H9 (cell line): ENCODE measurements at regions not wholly inside any gene's neighbourhood (a gene's known extent, or its start where the extent isn't known, plus 50 kb on each side); places are given as distances from the start of the nearest gene placed in this dataset.

Experiments
- DNase-seq: peaks from one replicate; pipeline ENCODE4 v3.0.0-alpha.2; 2017
- H2AFZ ChIP-seq: one replicate; pipeline ENCODE4 v1.6.1; 2013; ENCODE audit warnings: mild to moderate bottlenecking, low read length, control low read depth, moderate library complexity
- H2AK5ac ChIP-seq: 2 replicates; pipeline ENCODE4 v1.6.1; 2013; ENCODE audit warnings: low read length, control low read depth, mixed read lengths; ENCODE audit not compliant: insufficient read length
- H2BK120ac ChIP-seq: one replicate; pipeline ENCODE4 v1.6.1; 2013; ENCODE audit warnings: low read depth, mild to moderate bottlenecking, low read length, control low read depth, inconsistent platforms; ENCODE audit not compliant: poor library complexity, severe bottlenecking
- H2BK12ac ChIP-seq: 2 replicates; pipeline ENCODE4 v1.6.1; 2013; ENCODE audit warnings: low read length, control low read depth, mixed read lengths, low read depth; ENCODE audit not compliant: insufficient read length
- H2BK15ac ChIP-seq: 2 replicates; pipeline ENCODE4 v1.6.1; 2013; ENCODE audit warnings: low read depth, low read length, control low read depth
- H2BK20ac ChIP-seq: one replicate; pipeline ENCODE4 v1.6.1; 2013; ENCODE audit warnings: low read depth, mild to moderate bottlenecking, low read length, control low read depth, inconsistent platforms; ENCODE audit not compliant: poor library complexity, severe bottlenecking
- H2BK5ac ChIP-seq: 2 replicates; pipeline ENCODE4 v1.6.1; 2013; ENCODE audit warnings: low read length, control low read depth, mixed read lengths; ENCODE audit not compliant: insufficient read length
- H3K14ac ChIP-seq: 2 replicates; pipeline ENCODE4 v1.6.1; 2013; ENCODE audit warnings: low read length, control low read depth; ENCODE audit not compliant: insufficient read depth
- H3K18ac ChIP-seq: 2 replicates; pipeline ENCODE4 v1.6.1; 2013; ENCODE audit warnings: low read depth, mild to moderate bottlenecking, mixed read lengths, low read length, control low read depth; ENCODE audit not compliant: insufficient read length
- H3K23ac ChIP-seq: 2 replicates; pipeline ENCODE4 v1.6.1; 2013; ENCODE audit warnings: low read length, control low read depth, mixed read lengths, low read depth; ENCODE audit not compliant: insufficient read length
- H3K23me2 ChIP-seq: 2 replicates; pipeline ENCODE4 v1.6.1; 2013; ENCODE audit warnings: low read depth, mild to moderate bottlenecking, mixed read lengths, low read length, control low read depth; ENCODE audit not compliant: insufficient read length, poor library complexity, severe bottlenecking
- H3K27ac ChIP-seq: 2 replicates; pipeline ENCODE4 v1.5.1; 2013; ENCODE audit warnings: low read length, control low read depth, mixed read lengths, low read depth; ENCODE audit not compliant: insufficient read length
- H3K27me3 ChIP-seq: 2 replicates; pipeline ENCODE4 v1.6.1; 2013; ENCODE audit warnings: low read length, control low read depth, inconsistent platforms; ENCODE audit not compliant: insufficient read depth
- H3K4ac ChIP-seq: 2 replicates; pipeline ENCODE4 v1.6.1; 2013; ENCODE audit warnings: low read depth, mild to moderate bottlenecking, control low read depth, inconsistent platforms, low read length, moderate library complexity
- H3K4me1 ChIP-seq: 2 replicates; pipeline ENCODE4 v1.6.1; 2013; ENCODE audit warnings: low read length, control low read depth, inconsistent platforms; ENCODE audit not compliant: insufficient read depth
- H3K4me2 ChIP-seq: 2 replicates; pipeline ENCODE4 v1.6.1; 2013; ENCODE audit warnings: low read length, control low read depth, mixed read lengths; ENCODE audit not compliant: insufficient read length, insufficient read depth
- H3K56ac ChIP-seq: 2 replicates; pipeline ENCODE4 v1.6.1; 2013; ENCODE audit warnings: low read depth, mild to moderate bottlenecking, mixed read lengths, low read length, control low read depth; ENCODE audit not compliant: insufficient read length
- H3K79me1 ChIP-seq: 2 replicates; pipeline ENCODE4 v1.6.1; 2013; ENCODE audit warnings: low read depth, mild to moderate bottlenecking, moderate library complexity, low read length, control low read depth, inconsistent platforms; ENCODE audit not compliant: insufficient read depth, poor library complexity, severe bottlenecking
- H3K79me2 ChIP-seq: 2 replicates; pipeline ENCODE4 v1.6.1; 2013; ENCODE audit warnings: low read length, control low read depth, inconsistent platforms; ENCODE audit not compliant: insufficient read depth
- H3K9ac ChIP-seq: 2 replicates; pipeline ENCODE4 v1.6.1; 2013; ENCODE audit warnings: low read length, control low read depth, mixed read lengths; ENCODE audit not compliant: insufficient read length; ENCODE audit errors: extremely low read depth
- H3K9me3 ChIP-seq: one replicate; pipeline ENCODE4 v1.6.1; 2013; ENCODE audit warnings: low read depth, low read length, inconsistent platforms; ENCODE audit not compliant: control insufficient read depth
- H3T11ph ChIP-seq: one replicate; pipeline ENCODE4 v1.6.1; 2013; ENCODE audit warnings: mild to moderate bottlenecking, low read length, control low read depth, inconsistent platforms
- H4K20me1 ChIP-seq: one replicate; pipeline ENCODE4 v1.6.1; 2013; ENCODE audit not compliant: control insufficient read depth, insufficient read length, insufficient read depth
- H4K5ac ChIP-seq: 2 replicates; pipeline ENCODE4 v1.6.1; 2013; ENCODE audit warnings: low read depth, mild to moderate bottlenecking, mixed read lengths, low read length, control low read depth; ENCODE audit not compliant: insufficient read length
- H4K8ac ChIP-seq: replicated peaks from 2 replicates; pipeline ENCODE4 v1.6.1; 2013; ENCODE audit warnings: low read length, control low read depth, mixed read lengths, low read depth; ENCODE audit not compliant: insufficient read length
- H4K91ac ChIP-seq: 2 replicates; pipeline ENCODE4 v1.6.1; 2013; ENCODE audit warnings: low read depth, mild to moderate bottlenecking, moderate library complexity, mixed read lengths, low read length, control low read depth; ENCODE audit not compliant: insufficient read length
- H3K27ac Mint-ChIP-seq, 3 experiments: 2 replicates in 2 of 3; 3 replicates in 1 of 3; pipeline ENCODE4 v1.8.0; 2020 to 2021; ENCODE audit warnings: mixed read lengths in 3 of 3, mild to moderate bottlenecking in 1 of 3, moderate library complexity in 1 of 3
- H3K27me3 Mint-ChIP-seq: 2 replicates; pipeline ENCODE4 v1.8.0; 2021; ENCODE audit warnings: low read depth, mild to moderate bottlenecking, moderate library complexity, mixed read lengths
- H3K36me3 Mint-ChIP-seq, 3 experiments: 2 replicates in 2 of 3; 3 replicates in 1 of 3; pipeline ENCODE4 v1.8.0; 2020 to 2021; ENCODE audit warnings: low read depth in 3 of 3, mixed read lengths in 3 of 3; ENCODE audit not compliant: insufficient read depth in 1 of 3
- H3K4me1 Mint-ChIP-seq, 2 experiments: 2 replicates each; pipeline ENCODE4 v1.8.0; 2020; ENCODE audit warnings: mixed read lengths in 2 of 2
- H3K4me3 Mint-ChIP-seq, 2 experiments: 2 replicates in 1 of 2; 3 replicates in 1 of 2; pipeline ENCODE4 v1.8.0; 2020 to 2021; ENCODE audit warnings: mild to moderate bottlenecking in 2 of 2, mixed read lengths in 2 of 2, moderate library complexity in 1 of 2
- H3K9me3 Mint-ChIP-seq, 2 experiments: 2 replicates in 1 of 2; 3 replicates in 1 of 2; pipeline ENCODE4 v1.8.0; 2020; ENCODE audit warnings: mild to moderate bottlenecking in 2 of 2, mixed read lengths in 2 of 2, moderate library complexity in 1 of 2
- WGBS: extraction: QIAGEN DNeasy Blood & Tissue Kit; methylation state at CpG from one replicate; pipeline ENCODE4 v1.1.7; 2013; ENCODE audit warnings: missing lambda C conversion rate, low lambda C conversion rate, mixed read lengths; ENCODE audit not compliant: insufficient read length; ENCODE audit errors: extremely low coverage; 5-methylcytosine and 5-hydroxymethylcytosine counted together
- TF ChIP-seq, protein P1 (sequence below): fragments of 200-600 bp; sonication (generic); conservative IDR thresholded peaks from 3 replicates; pipeline ENCODE4 v1.8.0; 2021; ENCODE audit warnings: antibody characterized with exemption, mild to moderate bottlenecking

DNA sequence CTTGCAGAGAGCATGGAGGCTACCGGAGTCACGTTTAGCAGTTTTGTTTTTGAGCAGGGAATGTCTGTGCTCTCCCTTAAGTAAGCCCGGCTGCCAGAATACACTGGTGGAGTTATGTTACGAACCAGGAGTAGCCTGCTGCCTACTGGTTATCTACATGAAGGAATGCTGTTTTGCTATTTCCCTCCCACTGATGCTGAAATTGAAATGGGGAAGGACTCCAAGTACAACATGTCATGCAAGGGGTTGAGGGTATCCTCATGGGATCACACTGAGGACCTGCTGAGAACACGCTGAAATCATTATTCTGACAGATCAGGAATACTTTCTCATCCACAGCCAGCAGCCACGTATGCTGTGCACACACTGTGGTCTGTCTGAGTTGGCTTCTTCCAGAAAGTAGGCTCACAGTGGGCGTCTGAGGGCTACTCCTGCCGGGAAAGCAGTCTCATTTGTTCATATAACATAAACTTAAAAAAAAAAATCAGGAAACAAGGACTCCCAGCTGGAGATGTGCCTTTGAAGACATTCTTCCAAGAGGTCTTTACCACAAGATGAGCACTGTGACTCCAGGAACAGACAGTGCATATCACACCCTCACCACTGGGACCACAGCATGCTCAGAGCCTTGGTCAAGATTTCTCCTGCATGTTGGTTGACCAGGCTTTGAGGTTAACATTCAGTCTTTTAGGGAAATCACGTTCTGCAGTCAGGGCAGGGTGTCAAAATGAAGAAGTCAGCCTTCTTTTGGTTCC is 300.4 kb upstream of the RASGRP1 start:
- no peaks in the 10 kb centered on the region for H3K9me3 ChIP-seq
- H3K9ac ChIP-seq = no peak overlapping the region
- H2BK120ac ChIP-seq = no peak overlapping the region
- no peak overlapping the region for H2BK12ac ChIP-seq
- H3K18ac ChIP-seq = no peak overlapping the region
- no peak overlapping the region for H3K4me2 ChIP-seq
- H3K27me3 ChIP-seq = peaks cover 2% of the 10 kb centered on the region; the same call in 1 of the 2 replicates
- DNase-seq = no peak
- Mint-ChIP-seq H3K4me1 (peaks cover 4 to 6% of the 10 kb centered on the region in 2 experiments; a peak in 2 of 4 replicates), H3K27me3 (peaks cover 2% of the 10 kb centered on the region; the same call in 1 of the 2 replicates), H3K9me3 (peaks cover 0 to 2% of the 10 kb centered on the region in 2 experiments; a peak in 2 of 5 replicates), H3K4me3 (no peak overlapping the region), H3K27ac (no peak overlapping the region), H3K36me3 (no peaks in the 10 kb centered on the region; a peak in 2 of 7 replicates)
- no peak overlapping the region for H3K27ac ChIP-seq
- TF ChIP-seq, protein P1, sequence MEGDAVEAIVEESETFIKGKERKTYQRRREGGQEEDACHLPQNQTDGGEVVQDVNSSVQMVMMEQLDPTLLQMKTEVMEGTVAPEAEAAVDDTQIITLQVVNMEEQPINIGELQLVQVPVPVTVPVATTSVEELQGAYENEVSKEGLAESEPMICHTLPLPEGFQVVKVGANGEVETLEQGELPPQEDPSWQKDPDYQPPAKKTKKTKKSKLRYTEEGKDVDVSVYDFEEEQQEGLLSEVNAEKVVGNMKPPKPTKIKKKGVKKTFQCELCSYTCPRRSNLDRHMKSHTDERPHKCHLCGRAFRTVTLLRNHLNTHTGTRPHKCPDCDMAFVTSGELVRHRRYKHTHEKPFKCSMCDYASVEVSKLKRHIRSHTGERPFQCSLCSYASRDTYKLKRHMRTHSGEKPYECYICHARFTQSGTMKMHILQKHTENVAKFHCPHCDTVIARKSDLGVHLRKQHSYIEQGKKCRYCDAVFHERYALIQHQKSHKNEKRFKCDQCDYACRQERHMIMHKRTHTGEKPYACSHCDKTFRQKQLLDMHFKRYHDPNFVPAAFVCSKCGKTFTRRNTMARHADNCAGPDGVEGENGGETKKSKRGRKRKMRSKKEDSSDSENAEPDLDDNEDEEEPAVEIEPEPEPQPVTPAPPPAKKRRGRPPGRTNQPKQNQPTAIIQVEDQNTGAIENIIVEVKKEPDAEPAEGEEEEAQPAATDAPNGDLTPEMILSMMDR = no peak
- no peaks in the 10 kb centered on the region for H4K20me1 ChIP-seq
- no peaks in the 10 kb centered on the region for H3K23me2 ChIP-seq
- no peak overlapping the region for H3K23ac ChIP-seq
- H3K4ac ChIP-seq = no peak overlapping the region
- H3K79me2 ChIP-seq = no peaks in the 10 kb centered on the region
- no peak overlapping the region for H3T11ph ChIP-seq
- H4K5ac ChIP-seq = no peak overlapping the region
- H4K8ac ChIP-seq = no peak overlapping the region
- H2AK5ac ChIP-seq = no peak overlapping the region
- H3K79me1 ChIP-seq = no peaks in the 10 kb centered on the region
- whole genome bisulfite sequencing = no CpG with 5 or more reads among the region's 9 CpGs
- no peak overlapping the region for H4K91ac ChIP-seq
- H2AFZ ChIP-seq = no peak overlapping the region
- no peaks in the 10 kb centered on the region for H3K4me1 ChIP-seq
- no peak overlapping the region for H3K14ac ChIP-seq
- no peak overlapping the region for H2BK20ac ChIP-seq
- no peak overlapping the region for H2BK15ac ChIP-seq
- H3K56ac ChIP-seq = no peak overlapping the region
- no peak overlapping the region for H2BK5ac ChIP-seq
